HepG2 (cell line): ENCODE measurements at regions not wholly inside any gene's neighbourhood (a gene's known extent, or its start where the extent isn't known, plus 50 kb on each side); places are given as distances from the start of the nearest gene placed in this dataset.

Experiments used
- ATAC-seq: fragments of 200-7000 bp; cut with Tn5 transposase; 3 replicates; pipeline ENCODE4 v1.9.1; 2020; ENCODE audit warnings: mild to moderate bottlenecking, moderate library complexity
- BruUV-seq: library from RNA; stranded (reverse); fragments of 400-500 nt; replicated peaks from 2 replicates; lab custom pipeline; 2021; lab: Mats Ljungman, UMichigan
- CTCF ChIA-PET: fragments of 300-600 bp; formaldehyde crosslinking; extraction: SDS; loops from one replicate; lab custom pipeline; 2021; ENCODE audit warnings: low total read pairs, inconsistent platforms, low intra/inter-chr PET ratio; lab: Yijun Ruan, JAX
- POLR2A ChIA-PET: fragments of 350-600 bp; sonication (Branson Sonifier 250); formaldehyde crosslinking; loops from one replicate; lab custom pipeline; 2020; ENCODE audit warnings: antibody characterized with exemption, inconsistent platforms; lab: Yijun Ruan, JAX
- DNase-seq: peaks from one replicate; pipeline ENCODE4 v3.0.0-alpha.2; 2015; ENCODE audit warnings: low spot score
- FAIRE-seq: peaks from 3 replicates; lab custom pipeline; 2011; peaks lifted over from hg19 to GRCh38; lab: Jason Lieb, UNC
- H2AFZ ChIP-seq: one replicate; pipeline ENCODE4 v1.6.1; 2011; ENCODE audit warnings: low read length, inconsistent platforms
- H3K27ac ChIP-seq: fragments of 300-600 bp; 3 replicates; pipeline ENCODE4 v1.8.0; 2011; ENCODE audit warnings: mixed run types, mild to moderate bottlenecking, mixed read lengths, low read length, inconsistent platforms; ENCODE audit not compliant: insufficient read depth; ENCODE audit errors: extremely low read length
- H3K27me3 ChIP-seq, 2 experiments: fragments of 200-600 bp in 1 of 2; 2 replicates in 1 of 2; 3 replicates in 1 of 2; pipeline versions ENCODE4 v1.6.0 to v1.8.0; 2011; ENCODE audit warnings: low read length in 2 of 2, mild to moderate bottlenecking in 2 of 2, moderate library complexity in 2 of 2, inconsistent platforms in 1 of 2; ENCODE audit not compliant: insufficient read depth in 2 of 2, control insufficient read depth in 1 of 2
- H3K36me3 ChIP-seq, 2 experiments: fragments of 200-600 bp in 1 of 2; replicated peaks in 1 of 2; 2 replicates in 1 of 2; 3 replicates in 1 of 2; pipeline versions ENCODE4 v1.5.1 to v1.8.0; 2011; ENCODE audit warnings: low read length in 2 of 2, inconsistent platforms in 1 of 2; ENCODE audit not compliant: insufficient read depth in 2 of 2, control insufficient read depth in 1 of 2
- H3K4me1 ChIP-seq: 2 replicates; pipeline ENCODE4 v1.5.1; 2012; ENCODE audit warnings: low read length, inconsistent platforms; ENCODE audit not compliant: insufficient read depth
- H3K4me2 ChIP-seq: 2 replicates; pipeline ENCODE4 v1.6.0; 2011; ENCODE audit warnings: low read depth, low read length, inconsistent platforms
- H3K4me3 ChIP-seq, 3 experiments: fragments of 200-600 bp in 1 of 3; sonication (generic), shearing (Covaris generic) in 1 of 3; replicated peaks in 1 of 3; 2 replicates each; pipeline ENCODE4 v1.5.1; 2011 to 2016; ENCODE audit warnings: low read length in 3 of 3, inconsistent platforms in 2 of 3, low read depth in 2 of 3, mild to moderate bottlenecking in 2 of 3, control low read depth in 1 of 3, mixed read lengths in 1 of 3; ENCODE audit not compliant: insufficient read depth in 1 of 3
- H3K79me2 ChIP-seq: one replicate; pipeline ENCODE4 v1.6.1; 2011; ENCODE audit warnings: low read length, inconsistent platforms; ENCODE audit not compliant: insufficient read depth
- H3K9ac ChIP-seq: 2 replicates; pipeline ENCODE4 v1.6.0; 2011; ENCODE audit warnings: mild to moderate bottlenecking, low read depth, low read length, inconsistent platforms; ENCODE audit not compliant: insufficient read depth
- H3K9me3 ChIP-seq: 2 replicates; pipeline ENCODE4 v1.5.1; 2012; ENCODE audit warnings: mild to moderate bottlenecking, low read length
- H4K20me1 ChIP-seq: 2 replicates; pipeline ENCODE4 v1.6.0; 2011; ENCODE audit warnings: inconsistent platforms, mild to moderate bottlenecking, low read length, moderate library complexity; ENCODE audit not compliant: insufficient read depth
- DR1 ChIP-seq: sonication (generic); formaldehyde crosslinking; IDR thresholded peaks from 2 replicates; pipeline ENCODE4 v1.8.0; 2021; ENCODE audit warnings: mild to moderate bottlenecking, missing genetic modification reagents, inconsistent platforms
- KDM5A ChIP-seq: fragments of 200-600 bp; sonication (generic); IDR thresholded peaks from 2 replicates; pipeline ENCODE4 v1.7.0; 2018; ENCODE audit warnings: antibody characterized with exemption, mild to moderate bottlenecking, low read length, borderline replicate concordance
- MBNL3 ChIP-seq: fragments of 250-450 bp; sonication (Bioruptor Pico); conservative IDR thresholded peaks from 2 replicates; pipeline ENCODE4 v1.8.0; 2022; ENCODE audit warnings: mild to moderate bottlenecking, inconsistent platforms
- NFE2L1 ChIP-seq: sonication (generic); formaldehyde crosslinking; IDR thresholded peaks from 2 replicates; pipeline ENCODE4 v1.4.0; 2020; ENCODE audit warnings: missing genetic modification reagents, mild to moderate bottlenecking, borderline replicate concordance
- PCBP2 ChIP-seq: fragments of 200-400 bp; formaldehyde crosslinking; optimal IDR thresholded peaks from 2 replicates; pipeline ENCODE3; 2018; ENCODE audit warnings: low read length, low read depth; ENCODE audit not compliant: poor library complexity, severe bottlenecking
- SIN3A ChIP-seq: IDR thresholded peaks from 2 replicates; pipeline ENCODE4 v1.6.1; 2011; ENCODE audit warnings: low read depth, mild to moderate bottlenecking, control low read depth, low read length, borderline replicate concordance
- SRSF4 ChIP-seq: fragments of 200-400 bp; formaldehyde crosslinking; IDR thresholded peaks from one replicate; pipeline ENCODE4 v1.6.1; 2018; ENCODE audit warnings: mild to moderate bottlenecking, low read depth, low read length, moderate library complexity; ENCODE audit not compliant: poor library complexity, severe bottlenecking
- ZBTB21 ChIP-seq: sonication (generic); formaldehyde crosslinking; IDR thresholded peaks from 2 replicates; pipeline ENCODE4 v1.4.0; 2020; ENCODE audit warnings: missing genetic modification reagents
- ZNF557 ChIP-seq: sonication (generic); formaldehyde crosslinking; IDR thresholded peaks from 2 replicates; pipeline ENCODE4 v1.4.0; 2020; ENCODE audit warnings: missing genetic modification reagents
- ZNF747 ChIP-seq: sonication (generic); formaldehyde crosslinking; IDR thresholded peaks from 2 replicates; pipeline ENCODE4 v1.8.1; 2023; ENCODE audit warnings: missing genetic modification reagents, mild to moderate bottlenecking, borderline replicate concordance
- WGBS: methylation state at CpG from one replicate; pipeline ENCODE4 v1.1.6; 2017; ENCODE audit warnings: low lambda C conversion rate; 5-methylcytosine and 5-hydroxymethylcytosine counted together
- in situ Hi-C: cut with HindIII; loops from 2 replicates; pipeline ENCODE4 v1.10.0; 2017; ENCODE audit warnings: low pct_unique_long_range_greater_than_20kb; ENCODE audit not compliant: extremely low pct_ligation_motif_present
- intact Hi-C: fragments of 100-400 bp; cut with micrococcal nuclease; formaldehyde crosslinking; loops from one replicate; pipeline ENCODE4 v1.10.0; 2022; ENCODE audit not compliant: unreplicated experiment
- TF ChIP-seq, protein P1 (sequence below): sonication (generic); formaldehyde crosslinking; IDR thresholded peaks from 2 replicates; pipeline ENCODE4 v1.4.0; 2020; ENCODE audit warnings: missing genetic modification reagents, mild to moderate bottlenecking, borderline replicate concordance
- TF ChIP-seq, protein P2 (sequence below): sonication (generic); formaldehyde crosslinking; conservative IDR thresholded peaks from 2 replicates; pipeline ENCODE4 v1.5.0; 2020; ENCODE audit warnings: missing genetic modification reagents
- TF ChIP-seq, protein P3 (sequence below): sonication (generic); formaldehyde crosslinking; IDR thresholded peaks from 2 replicates; pipeline ENCODE4 v1.9.0; 2022; ENCODE audit warnings: low read depth, missing genetic modification reagents

DNA sequence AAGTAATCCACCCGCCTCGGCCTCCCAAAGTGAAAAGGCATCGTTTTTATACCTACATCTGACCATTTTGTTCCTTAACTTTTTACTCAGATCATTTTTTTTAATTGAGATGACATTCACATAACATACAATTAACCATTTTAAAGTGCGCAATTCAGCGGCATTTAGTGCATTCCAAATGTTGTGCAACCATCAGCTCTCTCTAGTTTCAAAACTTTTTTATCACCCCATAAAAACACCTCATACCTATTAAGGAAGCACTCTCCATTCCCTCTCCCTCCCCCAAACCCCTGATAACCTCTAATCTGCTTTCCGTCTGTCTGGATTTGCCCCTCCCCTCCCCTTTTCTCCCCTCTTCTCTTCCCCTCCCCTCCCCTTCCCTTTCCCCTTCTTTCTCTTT, 310.1 kb downstream of the UACA start:
- Histone ChIP-seq H3K27ac (no peak overlapping the region), H3K4me3 (no peak overlapping the region), H2AFZ (no peak overlapping the region), H3K27me3 (peaks cover 0 to 1% of the 10 kb centered on the region in 2 experiments; a peak in 2 of 5 replicates), H3K79me2 (no peaks in the 10 kb centered on the region), H3K4me2 (no peak overlapping the region), H3K9me3 (no peaks in the 10 kb centered on the region)
- intact Hi-C loops: no loop called here
- ChIA-PET CTCF (no interaction called here), POLR2A (no interaction called here)
- no peak for ATAC-seq
- TF ChIP-seq ZNF747 (CRISPR knock-in tag) (no peak), ZNF557 (CRISPR knock-in tag) (no peak), PCBP2 (no peak)
- TF ChIP-seq, all 625 proteins: peak for 0
- Histone ChIP-seq H4K20me1 (no peaks in the 10 kb centered on the region), H3K4me1 (no peaks in the 10 kb centered on the region), H3K36me3 (no peaks in the 10 kb centered on the region), H3K9ac (no peak overlapping the region)
- DNase-seq (no peak), FAIRE-seq (no peak)
- in situ Hi-C loops: no loop called here
- WGBS: 19% methylated on average over 6 of the region's 6 CpGs
- BruUV-seq: no TSS peak

DNA sequence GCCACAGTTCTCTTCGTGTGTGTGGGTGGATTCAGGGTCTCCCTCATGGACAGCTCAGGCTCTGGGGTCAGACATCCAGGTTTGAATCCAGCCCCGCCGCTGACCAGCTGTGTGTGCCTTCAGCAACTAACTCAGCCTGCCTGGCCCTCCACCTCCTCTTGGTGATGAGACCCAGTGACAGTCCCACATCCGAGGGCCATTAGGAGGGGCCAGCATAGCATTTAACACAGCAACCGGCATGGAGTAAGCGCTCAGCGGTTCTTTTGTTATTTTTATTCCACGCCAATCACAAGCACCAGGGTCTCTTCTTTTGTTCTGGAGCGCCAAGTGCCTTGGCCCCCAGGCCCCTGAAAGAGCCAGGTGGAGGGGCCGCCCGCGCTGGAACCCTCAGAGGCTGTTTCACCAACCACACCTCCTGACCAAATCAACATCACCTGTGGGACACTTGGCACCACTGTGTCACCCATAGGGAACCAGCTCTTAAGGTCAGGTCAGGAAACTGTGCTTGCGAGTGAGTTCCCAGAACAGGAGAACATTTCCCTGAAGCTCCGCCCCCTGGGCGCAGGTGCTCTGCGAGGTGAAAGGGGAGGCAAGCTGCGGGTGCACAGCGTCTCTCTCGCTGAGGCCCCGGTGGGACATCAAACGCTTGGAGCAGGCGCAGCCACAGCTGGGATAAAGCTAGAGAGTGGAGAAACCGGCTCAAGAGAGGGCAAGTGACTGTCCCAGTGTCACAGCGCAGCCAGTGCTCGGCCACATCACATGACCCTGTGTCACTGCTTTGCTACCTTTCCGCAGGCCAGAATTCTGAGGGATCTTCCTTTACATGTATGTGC, 311.3 kb downstream of the UACA start:
- DNase-seq: no peak
- no peak overlapping the region for H3K9ac ChIP-seq
- no peak overlapping the region for H3K4me2 ChIP-seq
- H3K27me3 ChIP-seq: peaks cover 3 to 5% of the 10 kb centered on the region in 2 experiments; a peak in 3 of 5 replicates
- H2AFZ ChIP-seq: no peak overlapping the region
- no peak; the same call in 2 of the 3 replicates for ATAC-seq
- WGBS: 57% methylated on average over 23 of the region's 26 CpGs
- no peak overlapping the region for H3K27ac ChIP-seq
- intact Hi-C loops: no loop called here
- H3K79me2 ChIP-seq: no peaks in the 10 kb centered on the region
- no TSS peak for BruUV-seq
- no peaks in the 10 kb centered on the region for H3K4me1 ChIP-seq
- H3K36me3 ChIP-seq: no peaks in the 10 kb centered on the region
- H3K9me3 ChIP-seq: no peaks in the 10 kb centered on the region
- FAIRE-seq: no peak
- CTCF ChIA-PET: no interaction called here
- H4K20me1 ChIP-seq: no peaks in the 10 kb centered on the region
- POLR2A ChIA-PET: no interaction called here
- H3K4me3 ChIP-seq: no peak overlapping the region
- in situ Hi-C loops: no loop called here
- TF ChIP-seq ZBTB21 (CRISPR knock-in tag) (no peak), SRSF4 (no peak), DR1 (CRISPR knock-in tag) (no peak), NFE2L1 (no peak), SIN3A (no peak), KDM5A (no peak), MBNL3 (CRISPR knock-in tag) (no peak)
- TF ChIP-seq, protein P1, sequence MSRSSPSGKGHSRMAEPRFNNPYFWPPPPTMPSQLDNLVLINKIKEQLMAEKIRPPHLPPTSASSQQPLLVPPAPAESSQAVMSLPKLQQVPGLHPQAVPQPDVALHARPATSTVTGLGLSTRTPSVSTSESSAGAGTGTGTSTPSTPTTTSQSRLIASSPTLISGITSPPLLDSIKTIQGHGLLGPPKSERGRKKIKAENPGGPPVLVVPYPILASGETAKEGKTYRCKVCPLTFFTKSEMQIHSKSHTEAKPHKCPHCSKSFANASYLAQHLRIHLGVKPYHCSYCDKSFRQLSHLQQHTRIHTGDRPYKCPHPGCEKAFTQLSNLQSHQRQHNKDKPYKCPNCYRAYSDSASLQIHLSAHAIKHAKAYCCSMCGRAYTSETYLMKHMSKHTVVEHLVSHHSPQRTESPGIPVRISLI (CRISPR knock-in tag): no peak
- TF ChIP-seq, protein P2, sequence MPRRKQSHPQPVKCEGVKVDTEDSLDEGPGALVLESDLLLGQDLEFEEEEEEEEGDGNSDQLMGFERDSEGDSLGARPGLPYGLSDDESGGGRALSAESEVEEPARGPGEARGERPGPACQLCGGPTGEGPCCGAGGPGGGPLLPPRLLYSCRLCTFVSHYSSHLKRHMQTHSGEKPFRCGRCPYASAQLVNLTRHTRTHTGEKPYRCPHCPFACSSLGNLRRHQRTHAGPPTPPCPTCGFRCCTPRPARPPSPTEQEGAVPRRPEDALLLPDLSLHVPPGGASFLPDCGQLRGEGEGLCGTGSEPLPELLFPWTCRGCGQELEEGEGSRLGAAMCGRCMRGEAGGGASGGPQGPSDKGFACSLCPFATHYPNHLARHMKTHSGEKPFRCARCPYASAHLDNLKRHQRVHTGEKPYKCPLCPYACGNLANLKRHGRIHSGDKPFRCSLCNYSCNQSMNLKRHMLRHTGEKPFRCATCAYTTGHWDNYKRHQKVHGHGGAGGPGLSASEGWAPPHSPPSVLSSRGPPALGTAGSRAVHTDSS: no peak
- TF ChIP-seq, protein P3, sequence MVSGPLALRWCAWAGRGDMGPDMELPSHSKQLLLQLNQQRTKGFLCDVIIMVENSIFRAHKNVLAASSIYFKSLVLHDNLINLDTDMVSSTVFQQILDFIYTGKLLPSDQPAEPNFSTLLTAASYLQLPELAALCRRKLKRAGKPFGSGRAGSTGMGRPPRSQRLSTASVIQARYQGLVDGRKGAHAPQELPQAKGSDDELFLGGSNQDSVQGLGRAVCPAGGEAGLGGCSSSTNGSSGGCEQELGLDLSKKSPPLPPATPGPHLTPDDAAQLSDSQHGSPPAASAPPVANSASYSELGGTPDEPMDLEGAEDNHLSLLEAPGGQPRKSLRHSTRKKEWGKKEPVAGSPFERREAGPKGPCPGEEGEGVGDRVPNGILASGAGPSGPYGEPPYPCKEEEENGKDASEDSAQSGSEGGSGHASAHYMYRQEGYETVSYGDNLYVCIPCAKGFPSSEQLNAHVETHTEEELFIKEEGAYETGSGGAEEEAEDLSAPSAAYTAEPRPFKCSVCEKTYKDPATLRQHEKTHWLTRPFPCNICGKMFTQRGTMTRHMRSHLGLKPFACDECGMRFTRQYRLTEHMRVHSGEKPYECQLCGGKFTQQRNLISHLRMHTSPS: no peak
